ENCODE measurements at regions not wholly inside any gene's neighbourhood (a gene's known extent, or its start where the extent isn't known, plus 50 kb on each side); places are given as distances from the start of the nearest gene placed in this dataset.

- TF ChIP-seq CTCF (IDR thresholded peaks at IDR 0.05 in 8 of 11, conservative IDR thresholded peaks at IDR 0.05 in 3 of 11) (no peak), POLR2A (IDR thresholded peaks at IDR 0.05) (no peak), POLR2AphosphoS5 (IDR thresholded peaks at IDR 0.05) (no peak)
Measured at GRCh38 chr6:127032971-127033370, 85.5 kb upstream of the RSPO3 start.

Data from spleen (tissue), 7 donors.